OCI-LY3 (cell line): ENCODE measurements at regions not wholly inside any gene's neighbourhood (a gene's known extent, or its start where the extent isn't known, plus 50 kb on each side); places are given as distances from the start of the nearest gene placed in this dataset.
A peak's percentile ranks its signal among the peaks of the same experiment; 100 is the strongest.

Experiments used
- H2AFZ ChIP-seq: fragments of 200-600, 300-600 bp; shearing (Covaris generic); 2 replicates; pipeline ENCODE4 v1.6.0; 2014; ENCODE audit warnings: antibody characterized with exemption, low read depth, low read length
- H3K27ac ChIP-seq: fragments of 200-600, 300-600 bp; sonication (generic); 2 replicates; pipeline ENCODE4 v1.5.1; 2014; ENCODE audit warnings: mild to moderate bottlenecking, low read length, moderate library complexity, mixed read lengths
- H3K27me3 ChIP-seq: fragments of 200-600, 300-600 bp; sonication (generic); 2 replicates; pipeline ENCODE4 v1.6.1; 2014; ENCODE audit warnings: low read depth, low read length, mixed read lengths
- H3K36me3 ChIP-seq: fragments of 200-600, 300-600 bp; sonication (generic); replicated peaks from 2 replicates; pipeline ENCODE3; 2014; ENCODE audit warnings: low read depth, low read length, mixed read lengths
- H3K4me1 ChIP-seq: fragments of 300-600, 200-600 bp; sonication (generic); 2 replicates; pipeline ENCODE4 v1.6.1; 2014; ENCODE audit warnings: low read length, mixed read lengths
- H3K4me2 ChIP-seq: fragments of 200-600, 300-600 bp; sonication (generic); 2 replicates; pipeline ENCODE4 v1.6.1; 2014; ENCODE audit warnings: low read length, mixed read lengths
- H3K4me3 ChIP-seq: fragments of 300-600, 200-600 bp; sonication (generic); 2 replicates; pipeline ENCODE4 v1.5.1; 2014; ENCODE audit warnings: antibody characterized with exemption, mild to moderate bottlenecking, low read length, moderate library complexity
- H3K79me2 ChIP-seq: fragments of 300-600, 200-600 bp; shearing (Covaris generic); 2 replicates; pipeline ENCODE4 v1.6.1; 2014; ENCODE audit warnings: mild to moderate bottlenecking, low read length, mixed read lengths
- H3K9ac ChIP-seq: fragments of 300-600, 200-600 bp; shearing (Covaris generic); 2 replicates; pipeline ENCODE4 v1.6.0; 2014; ENCODE audit warnings: mild to moderate bottlenecking, low read length, moderate library complexity
- H3K9me3 ChIP-seq: fragments of 200-600, 300-600 bp; shearing (Covaris generic); 2 replicates; pipeline ENCODE4 v1.6.1; 2014; ENCODE audit warnings: low read length, mixed read lengths; ENCODE audit not compliant: insufficient read depth
- H4K20me1 ChIP-seq: fragments of 200-600, 300-600 bp; sonication (generic); 2 replicates; pipeline ENCODE4 v1.6.1; 2016; ENCODE audit warnings: low read length, mixed read lengths; ENCODE audit not compliant: insufficient read depth
- EZH2phosphoT487 ChIP-seq: fragments of 200-600 bp; shearing (Covaris generic); IDR thresholded peaks from 2 replicates; pipeline ENCODE4 v1.6.1; 2018; ENCODE audit warnings: antibody characterized with exemption, mixed run types, low read depth
- TF ChIP-seq, protein P1 (sequence below): fragments of 200-600, 300-600 bp; sonication (generic); IDR thresholded peaks from 2 replicates; pipeline ENCODE4 v1.5.1; 2014; ENCODE audit warnings: antibody characterized with exemption, low read length, low read depth

DNA sequence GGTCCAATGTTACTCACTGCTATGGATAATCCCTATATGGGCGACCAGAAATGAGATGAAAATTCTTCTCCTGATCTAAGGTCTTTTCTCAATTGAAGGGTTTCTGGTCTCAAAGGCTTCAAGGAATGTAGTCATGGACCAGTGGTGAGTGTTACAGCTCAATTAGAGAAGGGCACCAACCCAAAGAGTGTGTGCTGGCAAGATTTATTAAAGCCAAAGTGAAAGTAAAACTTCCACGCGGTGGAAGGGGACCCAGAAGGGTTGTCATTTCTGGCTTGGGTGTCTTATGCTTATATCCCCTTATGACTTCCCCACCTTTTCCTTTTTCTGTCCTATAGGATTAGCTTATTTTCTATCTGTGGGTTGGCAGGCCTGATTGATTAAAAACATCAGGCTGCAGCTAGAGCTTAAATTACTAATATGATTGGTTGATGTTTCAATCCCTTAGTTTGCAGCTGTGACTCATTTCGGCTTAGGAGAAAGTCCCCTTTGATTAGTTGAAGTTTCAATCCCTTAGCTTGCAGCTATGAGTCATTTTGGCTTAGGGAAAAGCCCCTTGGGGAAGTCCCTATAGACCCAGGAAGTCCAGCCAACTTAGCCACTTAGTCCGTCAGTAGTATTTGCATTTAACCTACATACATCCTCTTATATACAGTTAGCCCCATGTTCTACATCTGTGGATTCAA lies 179.5 kb upstream of the NLGN4Y start:
- Histone ChIP-seq H3K4me3 (peak overlapping the region; percentile 68), H4K20me1 (no peaks in the 10 kb centered on the region), H3K4me1 (peaks cover 65% of the 10 kb centered on the region), H3K4me2 (peak overlapping the region; percentile 92), H3K27ac (peak overlapping the region; percentile 72), H3K79me2 (no peaks in the 10 kb centered on the region), H3K9ac (peak overlapping the region; percentile 35; the same call in 1 of the 2 replicates), H3K36me3 (no peaks in the 10 kb centered on the region), H3K27me3 (no peaks in the 10 kb centered on the region), H3K9me3 (no peaks in the 10 kb centered on the region), H2AFZ (no peak overlapping the region)
- TF ChIP-seq, protein P1, sequence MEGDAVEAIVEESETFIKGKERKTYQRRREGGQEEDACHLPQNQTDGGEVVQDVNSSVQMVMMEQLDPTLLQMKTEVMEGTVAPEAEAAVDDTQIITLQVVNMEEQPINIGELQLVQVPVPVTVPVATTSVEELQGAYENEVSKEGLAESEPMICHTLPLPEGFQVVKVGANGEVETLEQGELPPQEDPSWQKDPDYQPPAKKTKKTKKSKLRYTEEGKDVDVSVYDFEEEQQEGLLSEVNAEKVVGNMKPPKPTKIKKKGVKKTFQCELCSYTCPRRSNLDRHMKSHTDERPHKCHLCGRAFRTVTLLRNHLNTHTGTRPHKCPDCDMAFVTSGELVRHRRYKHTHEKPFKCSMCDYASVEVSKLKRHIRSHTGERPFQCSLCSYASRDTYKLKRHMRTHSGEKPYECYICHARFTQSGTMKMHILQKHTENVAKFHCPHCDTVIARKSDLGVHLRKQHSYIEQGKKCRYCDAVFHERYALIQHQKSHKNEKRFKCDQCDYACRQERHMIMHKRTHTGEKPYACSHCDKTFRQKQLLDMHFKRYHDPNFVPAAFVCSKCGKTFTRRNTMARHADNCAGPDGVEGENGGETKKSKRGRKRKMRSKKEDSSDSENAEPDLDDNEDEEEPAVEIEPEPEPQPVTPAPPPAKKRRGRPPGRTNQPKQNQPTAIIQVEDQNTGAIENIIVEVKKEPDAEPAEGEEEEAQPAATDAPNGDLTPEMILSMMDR, result no peak
- TF ChIP-seq EZH2phosphoT487, result no peak

DNA sequence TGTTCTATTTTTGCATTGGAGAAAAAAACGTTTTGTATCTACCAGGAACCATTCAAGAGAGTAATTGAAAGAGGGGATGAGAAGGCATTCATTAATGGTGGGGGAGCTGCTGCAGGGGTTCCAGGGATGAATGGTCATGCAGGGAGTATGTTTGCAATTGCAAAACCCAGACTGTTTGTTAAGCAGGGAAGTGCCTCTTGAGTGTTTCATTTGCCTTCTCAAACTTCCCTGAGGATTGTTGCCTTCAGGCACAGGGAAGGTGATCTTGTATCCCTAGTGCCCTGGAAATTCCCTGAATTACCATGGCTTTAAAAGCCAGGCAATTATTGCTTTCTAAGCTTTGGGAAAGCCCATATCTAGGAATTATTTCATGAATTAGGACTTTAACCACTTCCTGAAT lies 172.7 kb upstream of the NLGN4Y start:
- Histone ChIP-seq H3K27me3 (no peaks in the 10 kb centered on the region), H3K9me3 (no peaks in the 10 kb centered on the region), H2AFZ (no peak overlapping the region), H3K27ac (no peak overlapping the region), H3K79me2 (no peaks in the 10 kb centered on the region), H3K9ac (no peak overlapping the region), H3K4me2 (no peak overlapping the region), H4K20me1 (no peaks in the 10 kb centered on the region), H3K36me3 (no peaks in the 10 kb centered on the region), H3K4me3 (no peak overlapping the region), H3K4me1 (peaks cover 12% of the 10 kb centered on the region)
- TF ChIP-seq EZH2phosphoT487, result no peak

DNA sequence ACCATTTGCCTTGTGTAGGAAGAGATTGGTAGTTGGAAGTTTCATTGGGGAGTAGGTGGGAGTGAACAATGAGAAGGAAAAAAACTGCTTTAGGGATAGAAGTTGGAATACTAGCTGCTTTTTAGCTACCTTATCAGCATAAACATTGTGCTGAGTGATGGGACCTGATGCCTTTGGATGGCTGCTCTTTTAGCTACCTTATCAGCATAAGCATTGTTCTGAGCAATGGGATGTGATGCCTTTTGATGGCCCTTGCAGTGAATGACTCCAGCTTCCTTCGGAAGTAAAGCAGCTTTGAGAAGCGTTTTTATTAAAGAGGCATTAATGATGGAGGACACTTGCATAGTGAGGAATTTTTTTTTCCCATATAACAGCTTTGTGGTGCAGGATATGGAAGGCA lies 168.2 kb upstream of the NLGN4Y start:
- no peak overlapping the region for H2AFZ ChIP-seq
- no peaks in the 10 kb centered on the region for H3K9me3 ChIP-seq
- TF ChIP-seq EZH2phosphoT487, result no peak
- TF ChIP-seq, protein P1, result no peak
- H3K27me3 ChIP-seq, result no peaks in the 10 kb centered on the region
- H3K4me2 ChIP-seq, result no peak overlapping the region
- H3K9ac ChIP-seq, result no peak overlapping the region
- no peaks in the 10 kb centered on the region for H3K36me3 ChIP-seq
- H4K20me1 ChIP-seq, result no peaks in the 10 kb centered on the region
- H3K79me2 ChIP-seq, result no peaks in the 10 kb centered on the region
- no peaks in the 10 kb centered on the region for H3K4me1 ChIP-seq
- no peak overlapping the region for H3K27ac ChIP-seq
- H3K4me3 ChIP-seq, result no peak overlapping the region

DNA sequence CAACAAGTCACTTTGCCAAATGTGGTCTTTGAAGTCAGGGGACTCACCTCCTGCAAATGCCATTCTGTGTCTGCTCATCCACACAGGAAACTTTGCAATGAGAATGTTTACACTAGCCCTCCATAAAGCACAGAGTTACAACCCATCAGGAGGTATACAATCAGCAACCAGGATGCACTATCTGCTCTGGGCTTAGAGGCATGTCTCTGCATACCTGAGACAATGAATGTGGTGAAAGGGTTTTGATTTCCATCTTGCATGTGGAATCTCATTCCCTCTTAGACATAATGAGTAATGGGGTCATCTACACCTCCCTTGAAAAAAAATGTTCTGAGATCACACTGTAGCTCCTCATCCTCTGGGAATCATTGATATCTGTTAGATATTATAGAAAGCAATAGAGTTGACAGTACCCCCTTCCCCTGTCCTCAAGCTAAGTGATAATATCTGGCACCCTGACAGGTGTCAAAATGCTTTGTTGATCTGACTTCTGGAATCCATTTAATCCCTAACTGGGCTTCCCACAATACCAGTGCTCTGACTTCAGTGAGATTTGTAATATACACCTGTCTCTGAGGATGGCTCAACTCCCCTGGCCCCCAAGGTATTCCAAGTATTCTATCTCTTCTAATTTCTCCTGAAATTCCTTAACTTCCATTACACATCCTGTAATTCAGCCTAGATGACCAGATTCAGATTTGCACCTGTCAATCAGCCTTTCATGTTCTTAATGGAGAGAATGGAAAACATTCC lies 163.4 kb upstream of the NLGN4Y start:
- no peaks in the 10 kb centered on the region for H3K4me1 ChIP-seq
- H4K20me1 ChIP-seq, result no peaks in the 10 kb centered on the region
- no peaks in the 10 kb centered on the region for H3K9me3 ChIP-seq
- H2AFZ ChIP-seq, result no peak overlapping the region
- H3K27ac ChIP-seq, result no peak overlapping the region
- no peak overlapping the region for H3K9ac ChIP-seq
- H3K27me3 ChIP-seq, result no peaks in the 10 kb centered on the region
- H3K4me2 ChIP-seq, result no peak overlapping the region
- H3K79me2 ChIP-seq, result no peaks in the 10 kb centered on the region
- H3K36me3 ChIP-seq, result no peaks in the 10 kb centered on the region
- TF ChIP-seq, protein P1, result no peak
- no peak for TF ChIP-seq EZH2phosphoT487
- H3K4me3 ChIP-seq, result no peak overlapping the region
